Cardiac muscle cell (in vitro differentiated cells and primary cell): ENCODE measurements at regions not wholly inside any gene's neighbourhood (a gene's known extent, or its start where the extent isn't known, plus 50 kb on each side); places are given as distances from the start of the nearest gene placed in this dataset.

Experiments
- DNase-seq, 2 donors: peaks; one replicate each; pipeline versions ENCODE4 v3.0.0 to v3.0.0-alpha.2; 2010 to 2017; ENCODE audit warnings: low read depth in 1 of 2, low spot score in 1 of 2
- H3K27ac ChIP-seq: fragments of 200-600 bp; sonication (generic); 2 replicates; pipeline ENCODE4 v1.5.1; 2016
- H3K27me3 ChIP-seq: fragments of 200-600 bp; sonication (generic); 2 replicates; pipeline ENCODE4 v1.6.0; 2016; ENCODE audit warnings: control low read depth
- H3K36me3 ChIP-seq: fragments of 200-600 bp; sonication (generic); 2 replicates; pipeline ENCODE4 v1.5.1; 2016; ENCODE audit warnings: control low read depth
- H3K4me1 ChIP-seq: fragments of 200-600 bp; sonication (generic); 2 replicates; pipeline ENCODE4 v1.8.1; 2017; ENCODE audit warnings: low read depth, mild to moderate bottlenecking, mixed run types
- H3K4me3 ChIP-seq: fragments of 200-600 bp; sonication (generic); 2 replicates; pipeline ENCODE4 v1.5.1; 2016; ENCODE audit warnings: mild to moderate bottlenecking
- H3K9me3 ChIP-seq: fragments of 200-600 bp; sonication (generic); 2 replicates; pipeline ENCODE4 v1.5.1; 2017; ENCODE audit warnings: low read depth, mild to moderate bottlenecking, control low read depth
- TF ChIP-seq, protein P1 (sequence below): IDR thresholded peaks from 2 replicates; pipeline ENCODE4 v1.5.1; 2012; ENCODE audit warnings: low read depth, mild to moderate bottlenecking, low read length

DNA sequence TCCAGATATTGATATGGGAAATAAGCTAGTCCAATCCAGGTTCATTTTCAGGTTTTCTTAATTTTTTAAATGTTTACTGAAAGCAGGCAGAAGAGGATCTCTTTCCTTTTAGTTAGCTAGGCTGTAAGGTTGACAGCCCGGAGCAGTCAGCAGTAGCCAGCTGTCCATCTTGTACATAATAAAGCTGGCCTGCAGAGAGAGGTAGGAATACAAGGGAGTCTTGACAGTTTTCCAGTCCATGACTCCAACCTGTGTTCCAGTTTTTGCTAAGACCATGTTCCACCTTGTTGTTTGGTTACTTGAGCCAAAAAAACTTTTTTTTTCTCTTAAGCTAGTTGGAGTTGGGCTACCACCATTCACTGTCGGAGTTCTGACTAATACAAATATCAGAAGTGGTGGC, 402.7 kb upstream of the TEX13C start:
- DNase-seq, result no peak
- Histone ChIP-seq H3K9me3 (no peaks in the 10 kb centered on the region), H3K27me3 (no peaks in the 10 kb centered on the region), H3K4me1 (no peaks in the 10 kb centered on the region), H3K4me3 (no peak overlapping the region), H3K27ac (no peak overlapping the region), H3K36me3 (no peaks in the 10 kb centered on the region)
- TF ChIP-seq, protein P1, sequence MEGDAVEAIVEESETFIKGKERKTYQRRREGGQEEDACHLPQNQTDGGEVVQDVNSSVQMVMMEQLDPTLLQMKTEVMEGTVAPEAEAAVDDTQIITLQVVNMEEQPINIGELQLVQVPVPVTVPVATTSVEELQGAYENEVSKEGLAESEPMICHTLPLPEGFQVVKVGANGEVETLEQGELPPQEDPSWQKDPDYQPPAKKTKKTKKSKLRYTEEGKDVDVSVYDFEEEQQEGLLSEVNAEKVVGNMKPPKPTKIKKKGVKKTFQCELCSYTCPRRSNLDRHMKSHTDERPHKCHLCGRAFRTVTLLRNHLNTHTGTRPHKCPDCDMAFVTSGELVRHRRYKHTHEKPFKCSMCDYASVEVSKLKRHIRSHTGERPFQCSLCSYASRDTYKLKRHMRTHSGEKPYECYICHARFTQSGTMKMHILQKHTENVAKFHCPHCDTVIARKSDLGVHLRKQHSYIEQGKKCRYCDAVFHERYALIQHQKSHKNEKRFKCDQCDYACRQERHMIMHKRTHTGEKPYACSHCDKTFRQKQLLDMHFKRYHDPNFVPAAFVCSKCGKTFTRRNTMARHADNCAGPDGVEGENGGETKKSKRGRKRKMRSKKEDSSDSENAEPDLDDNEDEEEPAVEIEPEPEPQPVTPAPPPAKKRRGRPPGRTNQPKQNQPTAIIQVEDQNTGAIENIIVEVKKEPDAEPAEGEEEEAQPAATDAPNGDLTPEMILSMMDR, result no peak

DNA sequence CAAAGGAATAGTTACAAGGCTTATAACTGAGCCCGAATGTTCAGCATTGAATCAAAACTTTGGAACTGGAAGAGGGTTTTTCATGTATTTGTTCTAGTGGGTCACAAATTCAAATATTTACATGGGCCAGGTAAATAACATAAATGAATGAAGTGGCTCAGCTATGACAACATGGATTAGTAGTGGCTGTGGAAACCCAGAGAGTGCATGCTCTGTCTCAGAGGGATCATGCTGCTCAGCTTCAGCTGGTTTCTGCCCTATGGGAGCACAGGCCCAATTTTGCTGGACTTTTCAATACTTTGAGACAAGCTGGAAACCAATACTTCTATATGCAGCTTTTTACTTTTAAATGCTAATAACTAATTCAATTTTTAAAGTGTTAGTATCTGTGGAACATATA, 394.0 kb upstream of the TEX13C start:
- TF ChIP-seq, protein P1, result no peak
- no peaks in the 10 kb centered on the region for H3K36me3 ChIP-seq
- H3K9me3 ChIP-seq, result no peaks in the 10 kb centered on the region
- H3K27ac ChIP-seq, result no peak overlapping the region
- peaks cover 8% of the 10 kb centered on the region for H3K4me1 ChIP-seq
- H3K27me3 ChIP-seq, result no peaks in the 10 kb centered on the region
- no peak for DNase-seq
- no peak overlapping the region for H3K4me3 ChIP-seq

GRCh38 chrX:124931241-124931640, 388.4 kb upstream of the TEX13C start:
- no peaks in the 10 kb centered on the region for H3K36me3 ChIP-seq
- no peak overlapping the region for H3K4me3 ChIP-seq
- no peak for DNase-seq
- H3K27me3 ChIP-seq, result no peaks in the 10 kb centered on the region
- TF ChIP-seq, protein P1, result no peak
- no peaks in the 10 kb centered on the region for H3K4me1 ChIP-seq
- no peak overlapping the region for H3K27ac ChIP-seq
- H3K9me3 ChIP-seq, result no peaks in the 10 kb centered on the region

DNA sequence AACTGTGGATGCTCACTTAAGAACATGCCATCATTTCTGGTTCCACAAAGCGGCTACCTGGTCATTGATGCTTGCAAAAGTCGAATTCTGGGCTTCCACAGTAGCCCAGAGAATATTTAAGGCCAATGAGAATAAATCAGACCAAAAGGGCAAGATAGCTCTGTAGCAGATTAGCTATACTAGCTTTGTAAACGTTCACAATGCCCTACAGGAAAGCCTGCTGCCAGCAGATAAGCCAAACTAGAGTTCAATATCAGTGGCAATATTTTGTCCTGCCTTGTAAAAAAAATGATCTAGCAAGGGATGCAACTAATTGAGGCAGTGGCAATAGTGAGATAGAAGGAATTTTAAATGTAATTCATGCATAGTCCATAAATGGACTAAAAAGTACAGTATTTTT, 387.7 kb upstream of the TEX13C start:
- Histone ChIP-seq H3K27ac (no peak overlapping the region), H3K4me1 (no peaks in the 10 kb centered on the region)

DNA sequence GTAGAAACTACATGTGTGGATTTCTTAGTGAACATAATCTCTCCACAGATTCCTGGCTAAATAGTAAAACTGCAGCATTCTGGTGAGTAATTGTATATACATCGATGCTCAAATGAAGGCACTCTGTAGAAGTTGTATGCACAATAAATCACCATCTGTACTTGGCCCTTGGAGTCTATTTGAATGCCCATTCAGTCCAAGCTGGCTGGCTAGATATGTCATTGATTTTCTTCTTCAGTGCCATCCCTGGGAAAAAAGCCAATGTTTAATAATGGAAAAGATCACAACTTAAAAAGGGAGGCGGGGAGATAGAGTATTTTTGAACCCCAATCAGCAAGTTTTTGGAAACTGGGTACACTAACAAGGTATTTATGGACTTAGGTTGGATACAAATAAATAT, 381.0 kb upstream of the TEX13C start:
- H3K27ac ChIP-seq, result no peak overlapping the region
- DNase-seq, result no peak
- H3K9me3 ChIP-seq, result no peaks in the 10 kb centered on the region
- TF ChIP-seq, protein P1, result no peak
- H3K4me1 ChIP-seq, result no peaks in the 10 kb centered on the region
- no peaks in the 10 kb centered on the region for H3K27me3 ChIP-seq
- H3K4me3 ChIP-seq, result no peak overlapping the region
- no peaks in the 10 kb centered on the region for H3K36me3 ChIP-seq

More for the DNA sequence above, 387.7 kb upstream of the TEX13C start:
- Histone ChIP-seq H3K4me3 (no peak overlapping the region), H3K9me3 (no peaks in the 10 kb centered on the region), H3K36me3 (no peaks in the 10 kb centered on the region), H3K27me3 (no peaks in the 10 kb centered on the region)
- TF ChIP-seq, protein P1, result no peak
- DNase-seq, result no peak

DNA sequence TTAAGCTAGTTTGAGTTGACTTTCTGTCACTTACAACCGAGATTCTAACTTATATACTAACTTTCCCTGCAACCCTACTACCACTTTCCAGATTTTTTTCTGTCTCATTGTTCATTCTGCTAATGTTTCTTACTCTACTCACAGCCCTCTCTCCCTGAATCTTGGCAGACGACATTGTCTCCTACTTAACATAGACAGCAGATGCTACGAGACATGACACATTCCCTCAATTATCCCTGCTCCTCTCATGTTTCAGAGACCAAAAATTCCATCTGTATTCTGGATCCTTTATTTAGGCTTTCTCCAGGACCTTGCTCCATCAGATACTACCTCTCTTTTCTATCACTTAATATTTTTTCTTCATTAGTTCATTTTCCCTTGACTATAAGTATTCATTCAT, 379.1 kb upstream of the TEX13C start:
- TF ChIP-seq, protein P1, result no peak
- Histone ChIP-seq H3K36me3 (no peaks in the 10 kb centered on the region), H3K27ac (no peak overlapping the region), H3K9me3 (no peaks in the 10 kb centered on the region), H3K4me3 (no peak overlapping the region), H3K4me1 (no peaks in the 10 kb centered on the region), H3K27me3 (no peaks in the 10 kb centered on the region)
- no peak for DNase-seq
